DMS79 treated with DMSO at 0.1 percent for 48 hours (cell line): ENCODE measurements at regions not wholly inside any gene's neighbourhood (a gene's known extent, or its start where the extent isn't known, plus 50 kb on each side); places are given as distances from the start of the nearest gene placed in this dataset.
A peak's percentile ranks its signal among the peaks of the same experiment; 100 is the strongest.
"Not testable (repeated sequence)": the region's sequence is repeated elsewhere in the genome, so short reads cannot be mapped to it uniquely, and the experiment has no call there.

Experiments
- DNase-seq: peaks from one replicate; lab custom pipeline; 2025; lab: John Stamatoyannopoulos, UW

DNA sequence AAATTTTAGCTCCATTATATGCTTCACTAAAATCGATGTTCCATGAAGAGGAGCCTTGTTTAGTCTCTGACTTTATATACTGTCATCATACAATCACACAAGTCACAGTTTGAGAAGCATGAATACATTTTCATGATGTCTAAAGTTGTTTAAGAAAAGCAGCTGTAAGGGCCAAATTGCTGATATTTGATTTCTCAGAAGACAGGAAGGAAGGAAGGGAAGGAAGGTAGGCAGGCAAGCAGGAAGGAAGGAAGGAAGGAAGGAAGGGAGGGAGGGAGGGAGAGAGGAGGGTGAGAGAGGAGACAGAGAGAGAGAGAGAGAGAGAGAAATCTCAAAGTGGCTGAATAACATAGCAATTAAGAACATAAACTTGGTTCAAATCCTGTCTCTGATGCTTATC is 153.7 kb downstream of the RTL9 start:
- no peak for DNase-seq

DNA sequence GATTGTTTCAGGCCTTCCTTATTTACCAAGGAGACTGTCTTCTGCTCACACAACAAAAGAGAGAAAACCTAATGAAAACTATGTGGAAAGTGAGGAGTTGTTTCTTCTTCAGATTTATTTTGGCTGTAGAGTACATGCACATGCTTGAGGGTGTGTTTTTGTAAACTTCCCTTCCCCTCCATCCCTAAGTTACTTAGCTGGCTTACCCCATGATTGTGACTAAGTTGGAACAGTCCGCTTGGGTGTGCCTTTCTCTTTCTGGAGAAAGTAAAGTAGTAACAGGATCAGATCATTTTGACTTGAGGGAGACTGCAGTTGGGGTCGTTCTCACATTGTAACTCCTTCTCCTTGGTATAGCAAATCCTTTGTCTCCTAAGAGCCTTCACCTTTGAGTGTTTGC is 155.9 kb downstream of the RTL9 start:
- no peak for DNase-seq

DNA sequence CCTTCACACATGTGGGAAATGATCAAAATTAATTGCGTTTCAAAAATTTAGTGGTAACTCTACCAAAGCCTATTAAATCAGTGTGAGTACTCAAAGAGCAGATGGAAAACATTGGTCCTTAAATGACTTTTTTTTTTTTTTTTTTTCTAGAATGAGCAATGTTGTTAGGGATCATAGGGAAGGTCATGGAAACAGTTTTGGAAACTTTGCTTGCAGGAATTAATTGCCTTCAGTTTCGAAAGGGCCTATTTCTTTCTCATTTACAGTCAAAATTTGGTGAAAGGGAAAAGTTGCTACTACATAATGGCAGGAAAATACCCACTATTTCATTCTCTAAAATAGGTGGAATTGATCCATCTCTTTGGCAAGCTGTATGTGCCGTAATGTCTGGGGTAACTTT is 160.9 kb downstream of the RTL9 start:
- DNase-seq: no peak

DNA sequence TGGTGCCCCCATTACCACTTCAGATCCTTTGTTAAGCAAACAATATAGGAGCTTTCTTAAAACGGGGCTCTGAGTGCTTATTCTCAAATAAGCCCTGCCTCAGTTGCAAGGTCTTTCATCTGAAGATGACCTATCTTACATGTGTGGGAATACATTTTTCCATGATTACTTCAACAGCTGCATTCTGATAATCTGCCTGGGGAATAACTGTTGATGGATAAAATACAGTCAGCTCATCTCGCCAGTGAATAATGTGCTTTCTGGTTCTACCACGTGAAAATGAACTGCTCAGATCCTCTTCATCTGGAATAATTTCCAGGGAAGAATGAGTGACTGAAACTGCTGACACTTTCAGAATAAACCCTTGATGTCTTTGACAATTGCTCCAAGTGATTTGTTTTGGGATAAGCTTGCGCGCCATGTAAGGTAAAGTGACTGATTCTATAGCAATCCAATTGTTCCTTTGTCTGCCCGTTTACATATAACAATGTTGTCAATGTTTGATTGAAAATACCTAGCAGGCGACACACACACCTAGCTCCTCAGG is 161.3 kb downstream of the RTL9 start:
- DNase-seq: no peak

DNA sequence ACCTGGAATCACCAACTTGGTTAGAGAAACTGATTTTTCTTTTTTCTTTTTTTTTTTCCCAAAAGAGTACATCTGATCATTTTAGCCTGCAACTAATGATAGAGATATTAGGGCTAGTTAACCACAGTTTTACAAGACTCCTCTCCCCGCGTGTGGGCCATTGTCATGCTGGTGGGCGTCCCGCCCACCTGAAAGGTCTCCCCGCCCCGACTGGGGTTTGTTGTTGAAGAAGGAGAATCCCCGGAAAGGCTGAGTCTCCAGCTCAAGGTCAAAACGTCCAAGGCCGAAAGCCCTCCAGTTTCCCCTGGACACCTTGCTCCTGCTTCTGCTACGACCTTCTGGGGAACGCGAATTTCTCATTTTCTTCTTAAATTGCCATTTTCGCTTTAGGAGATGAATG is 162.0 kb downstream of the RTL9 start:
- not testable (repeated sequence) for DNase-seq

DNA sequence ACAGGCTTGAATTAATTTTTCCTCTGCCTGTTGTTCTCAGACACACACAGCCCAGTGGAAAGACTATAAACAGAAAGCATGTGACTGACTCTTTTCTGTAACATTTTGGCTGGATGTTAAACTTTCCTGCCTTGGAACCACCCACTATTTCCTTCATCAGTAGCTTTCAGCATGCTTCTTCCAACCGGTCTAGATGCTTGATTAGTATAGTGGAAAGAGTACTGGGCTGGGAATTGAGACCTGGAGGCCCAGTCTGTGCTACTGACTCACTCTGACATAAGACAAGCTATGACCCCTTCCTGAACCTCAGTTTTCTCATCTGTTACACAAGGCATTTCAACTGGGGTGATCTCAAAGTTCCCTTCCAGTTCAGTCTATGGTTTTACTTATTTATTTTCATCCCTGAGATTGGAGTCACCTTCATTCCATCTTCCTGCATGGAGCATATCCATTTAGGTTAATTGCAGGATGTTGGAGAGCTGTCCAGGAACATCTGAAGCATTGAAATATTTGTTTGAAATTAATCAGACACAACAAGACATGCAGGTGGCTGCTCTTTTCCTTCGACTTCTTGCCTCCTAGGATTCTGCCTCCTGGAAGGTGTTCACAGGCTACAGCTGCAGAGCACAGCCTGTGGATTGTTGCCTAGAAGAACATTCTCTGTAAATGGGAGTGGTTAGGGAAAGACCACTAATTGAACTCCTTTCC is 173.4 kb downstream of the RTL9 start:
- no peak for DNase-seq

DNA sequence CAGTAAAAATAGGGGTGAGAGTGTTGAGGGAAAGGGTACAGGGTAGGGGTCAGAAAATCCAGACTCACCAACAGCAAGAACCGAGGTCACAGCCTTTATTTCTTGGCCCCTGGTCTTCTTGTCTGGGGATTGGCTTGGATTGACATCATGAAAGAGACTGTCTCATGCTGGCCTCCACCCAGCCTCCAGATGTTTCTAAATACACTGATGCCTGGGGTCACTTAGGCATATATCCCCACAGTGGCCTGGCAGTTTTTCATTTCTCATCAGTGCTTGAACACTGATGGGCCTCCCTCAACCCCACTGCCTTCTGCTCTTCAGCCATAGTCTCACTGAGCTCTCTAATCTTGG is 173.9 kb downstream of the RTL9 start:
- no peak for DNase-seq

DNA sequence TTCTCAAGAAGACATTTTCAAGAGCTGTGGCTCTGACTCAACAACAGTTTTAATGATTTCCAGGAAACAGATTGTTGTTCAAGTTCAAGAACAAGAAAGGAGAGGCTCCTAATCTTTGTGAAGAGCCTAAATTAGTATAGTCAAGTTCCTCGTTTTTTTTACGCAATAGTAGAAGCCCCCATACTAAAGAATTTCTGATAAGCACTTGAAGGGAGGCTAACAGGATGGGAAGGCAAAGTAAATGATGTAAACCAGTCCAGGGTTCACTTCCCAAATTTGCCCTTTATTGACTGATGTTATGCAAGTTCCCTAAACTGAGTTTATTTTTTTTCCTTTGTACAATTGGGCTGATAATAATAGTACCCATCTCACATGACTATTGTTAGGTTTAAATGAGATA is 178.2 kb downstream of the RTL9 start:
- DNase-seq: no peak

DNA sequence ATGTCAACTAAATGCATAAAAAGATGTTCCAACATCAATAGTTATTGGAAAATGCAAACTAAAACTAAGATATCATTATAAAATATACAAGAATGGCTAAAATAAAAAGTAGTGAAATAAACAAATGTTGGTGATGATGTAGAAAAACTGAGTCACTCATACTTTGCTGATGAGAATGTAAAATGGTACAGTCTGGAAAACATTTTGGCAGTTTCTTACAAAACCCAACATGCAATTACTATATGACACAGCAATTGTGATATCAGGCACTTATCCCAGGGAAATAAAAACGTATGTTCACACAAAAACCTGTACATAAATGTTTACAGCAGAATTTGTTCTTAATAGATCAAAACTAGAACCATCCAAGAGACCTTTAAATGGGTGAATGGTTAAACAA is 182.6 kb downstream of the RTL9 start:
- DNase-seq: no peak

DNA sequence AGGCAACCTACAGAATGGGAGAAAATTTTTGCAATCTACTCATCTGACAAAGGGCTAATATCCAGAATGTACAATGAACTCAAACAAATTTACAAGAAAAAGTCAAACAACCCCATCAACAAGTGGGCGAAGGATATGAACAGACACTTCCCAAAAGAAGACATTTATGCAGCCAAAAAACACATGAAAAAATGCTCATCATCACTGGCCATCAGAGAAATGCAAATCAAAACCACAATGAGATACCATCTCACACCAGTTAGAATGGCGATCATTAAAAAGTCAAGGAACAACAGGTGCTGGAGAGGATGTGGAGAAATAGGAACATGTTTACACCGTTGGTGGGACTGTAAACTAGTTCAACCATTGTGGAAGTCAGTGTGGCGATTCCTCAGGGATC is 192.2 kb downstream of the RTL9 start:
- not testable (repeated sequence) for DNase-seq

DNA sequence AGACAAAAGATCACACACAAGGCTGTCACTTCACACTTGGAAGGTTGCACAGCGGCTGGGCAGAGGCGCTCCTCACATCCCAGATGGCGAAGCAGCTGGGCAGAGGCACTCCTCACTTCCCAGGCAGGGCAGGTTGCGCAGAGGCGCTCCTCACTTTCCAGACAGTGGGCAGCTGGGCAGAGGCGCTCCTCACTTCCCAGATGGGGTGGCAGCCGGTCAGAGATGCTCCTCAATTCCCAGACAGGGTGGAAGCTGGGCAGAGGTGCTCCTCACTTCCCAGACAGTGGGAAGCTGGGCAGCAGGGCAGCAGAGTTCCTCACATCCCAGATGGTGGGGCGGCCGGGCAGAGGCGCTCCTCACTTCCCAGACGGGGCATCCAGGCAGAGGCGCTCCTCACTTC is 199.2 kb downstream of the RTL9 start:
- DNase-seq: no peak

DNA sequence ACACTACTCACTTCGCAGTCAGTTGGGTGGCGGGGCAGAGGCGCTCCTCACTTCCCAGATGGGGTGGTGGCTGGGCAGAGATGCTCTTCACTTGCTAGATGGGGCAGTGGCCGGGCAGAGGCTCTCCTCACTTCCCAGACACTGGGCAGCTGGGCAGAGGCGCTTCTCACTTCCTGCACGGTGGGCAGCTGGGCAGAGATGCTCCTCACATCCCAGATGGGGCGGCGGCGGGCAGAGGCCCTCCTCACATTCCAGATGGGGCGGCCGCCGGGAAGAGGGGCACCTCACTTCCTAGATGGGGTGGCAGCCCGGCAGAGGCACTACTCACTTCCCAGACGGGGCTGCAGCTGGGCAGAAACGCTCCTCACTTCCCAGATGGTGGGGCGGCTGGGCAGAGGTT is 199.8 kb downstream of the RTL9 start:
- DNase-seq: no peak

DNA sequence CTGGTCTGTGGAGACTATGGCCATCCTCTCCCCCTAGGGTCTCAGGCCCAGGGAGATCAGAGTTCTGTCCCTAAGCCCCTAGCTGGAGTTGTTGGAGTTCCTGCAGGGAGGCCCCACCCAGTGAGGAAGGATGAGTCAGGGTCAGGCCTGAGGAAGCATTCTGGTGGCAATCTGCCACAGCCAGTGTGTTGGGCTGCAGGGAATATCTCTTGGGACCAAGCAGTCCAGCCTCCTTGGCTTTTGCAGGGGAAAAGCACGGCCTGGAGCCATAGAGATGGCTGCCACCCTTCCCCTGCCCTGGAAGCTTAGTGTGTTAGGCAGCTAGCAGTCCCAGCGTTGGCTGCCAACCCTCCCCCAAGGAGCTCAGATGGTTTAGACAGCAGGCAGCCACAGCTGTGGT is 202.4 kb downstream of the RTL9 start:
- DNase-seq: no peak

DNA sequence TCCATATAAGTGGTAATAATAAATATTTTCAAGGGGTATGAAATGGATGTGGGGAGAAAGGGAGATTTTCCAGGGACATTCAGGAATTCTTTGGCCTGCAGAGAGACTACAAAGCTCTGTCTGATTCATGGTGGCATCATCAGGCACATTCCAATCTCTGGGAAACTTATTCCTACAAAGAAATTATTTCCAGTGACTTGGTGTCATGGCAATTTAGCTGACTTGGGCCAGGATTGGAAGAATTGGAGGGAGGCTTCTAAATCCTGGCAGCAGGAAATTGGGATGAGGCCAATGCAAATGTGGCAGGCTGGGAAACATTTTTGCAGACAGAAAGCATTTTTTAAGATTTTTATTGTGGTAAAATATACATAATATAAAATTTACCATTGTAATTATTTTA is 204.6 kb downstream of the RTL9 start:
- DNase-seq: no peak

DNA sequence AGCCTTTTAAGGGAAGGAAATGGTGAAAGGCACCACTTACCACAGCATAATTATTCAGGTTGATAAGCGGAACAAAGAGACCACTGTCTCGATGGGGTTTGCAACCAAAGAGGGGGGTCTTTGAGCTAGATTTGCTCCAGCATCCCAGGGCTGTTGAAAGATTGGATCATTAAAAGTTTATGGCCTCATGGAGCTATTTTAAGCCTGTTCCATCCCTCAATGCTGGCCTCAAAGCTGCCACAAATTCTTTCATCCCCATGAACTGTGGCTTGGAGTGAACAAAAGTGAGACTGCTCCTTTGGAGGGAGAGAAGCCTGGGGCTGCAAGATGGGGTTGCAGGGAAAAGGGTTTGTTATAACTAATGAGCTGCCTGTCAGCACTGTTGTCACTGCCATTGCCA is 209.8 kb downstream of the RTL9 start:
- no peak for DNase-seq

DNA sequence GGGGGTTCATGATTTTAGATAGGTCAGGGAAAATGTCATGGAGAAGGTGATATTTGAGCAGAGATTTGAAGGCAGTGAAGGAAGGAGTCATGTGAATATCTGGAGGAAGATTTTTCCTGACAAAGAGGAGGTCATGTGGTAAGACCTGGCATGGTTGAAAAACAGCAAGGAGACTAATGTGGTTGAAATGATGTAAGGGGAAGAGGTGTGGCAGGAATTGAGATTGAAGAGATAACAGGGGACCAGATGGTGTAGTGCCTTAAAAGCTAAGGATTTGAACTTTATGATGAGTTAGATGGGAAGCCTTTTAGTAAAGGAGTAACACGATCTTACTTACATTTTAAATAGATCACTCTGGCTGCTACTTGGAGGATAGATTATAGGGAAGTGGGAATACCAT is 210.9 kb downstream of the RTL9 start:
- DNase-seq: no peak

DNA sequence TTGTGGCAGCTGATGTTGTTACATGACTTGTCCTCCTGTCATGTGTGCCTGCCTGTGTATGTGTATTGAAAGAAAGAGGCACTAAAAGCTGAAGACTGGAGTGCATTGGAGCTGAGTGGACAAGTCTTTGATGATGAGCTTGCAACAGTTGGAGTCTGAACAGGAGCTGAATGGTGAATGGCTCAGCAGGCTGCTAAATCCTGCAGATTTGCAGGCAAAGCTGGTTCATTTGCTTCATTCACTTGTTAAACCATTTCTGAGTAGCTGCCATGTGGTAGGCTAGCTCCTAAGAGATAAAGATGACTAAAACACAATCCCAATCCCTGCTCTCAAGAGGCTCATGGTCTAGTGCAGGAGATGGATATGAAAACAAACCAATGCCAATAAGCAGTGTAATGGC is 217.3 kb downstream of the CHRDL1 start:
- no peak for DNase-seq

DNA sequence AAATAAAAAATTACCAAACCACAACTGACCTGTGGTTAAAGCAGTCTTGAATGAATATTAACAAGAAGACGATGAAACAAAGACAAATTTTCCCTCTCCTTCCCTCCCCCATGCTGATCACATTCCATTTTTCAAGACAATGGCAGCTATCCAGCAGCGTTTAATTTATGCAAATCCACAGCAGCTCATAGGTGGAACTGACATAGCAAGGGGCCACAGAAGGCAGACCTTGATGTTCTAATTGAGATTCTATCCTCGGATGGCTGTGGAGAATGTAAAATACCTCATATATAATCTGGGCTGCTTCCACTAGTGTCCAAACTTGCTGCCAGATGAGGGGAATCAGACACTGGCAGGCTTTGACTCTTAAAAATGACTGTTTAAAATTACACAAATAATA is 211.5 kb downstream of the CHRDL1 start:
- DNase-seq: no peak

DNA sequence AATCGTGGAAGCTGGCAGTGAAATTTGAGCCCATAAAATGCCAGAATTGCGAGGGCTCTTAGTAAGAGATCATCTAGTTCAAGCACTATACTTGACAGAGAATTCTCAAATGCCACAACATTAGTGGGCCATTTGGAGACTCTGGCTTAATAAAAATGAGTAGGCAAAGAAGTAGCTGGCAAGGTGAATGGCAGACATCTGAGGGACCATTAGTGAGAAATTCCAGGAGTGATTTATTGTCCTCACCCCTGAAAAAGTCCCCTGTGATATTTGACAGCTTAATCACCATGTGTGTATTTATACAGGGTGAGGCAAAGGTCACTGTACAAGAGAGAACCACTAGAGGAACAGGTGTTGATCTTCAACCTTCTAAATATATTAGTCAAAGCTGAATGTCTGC is 207.5 kb downstream of the CHRDL1 start:
- DNase-seq: peak; percentile 44

DNA sequence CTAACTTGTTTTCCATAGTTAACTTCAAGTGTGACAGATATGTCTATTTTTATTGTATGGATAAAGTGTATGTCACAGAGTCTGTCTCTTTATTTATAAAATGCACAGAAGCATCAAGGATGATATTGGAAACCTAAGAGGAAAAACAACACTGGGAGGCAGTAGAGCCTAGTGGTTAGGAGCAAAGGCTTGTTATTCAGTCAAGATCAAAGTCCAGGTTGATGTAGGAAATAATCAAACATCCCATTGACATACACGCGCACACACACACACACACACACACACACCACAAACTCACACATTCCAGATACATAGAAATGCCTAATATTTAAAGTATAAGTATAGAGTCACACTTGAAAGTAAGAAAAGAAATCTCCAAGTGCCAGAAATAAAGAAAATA is 206.8 kb downstream of the CHRDL1 start:
- no peak for DNase-seq

DNA sequence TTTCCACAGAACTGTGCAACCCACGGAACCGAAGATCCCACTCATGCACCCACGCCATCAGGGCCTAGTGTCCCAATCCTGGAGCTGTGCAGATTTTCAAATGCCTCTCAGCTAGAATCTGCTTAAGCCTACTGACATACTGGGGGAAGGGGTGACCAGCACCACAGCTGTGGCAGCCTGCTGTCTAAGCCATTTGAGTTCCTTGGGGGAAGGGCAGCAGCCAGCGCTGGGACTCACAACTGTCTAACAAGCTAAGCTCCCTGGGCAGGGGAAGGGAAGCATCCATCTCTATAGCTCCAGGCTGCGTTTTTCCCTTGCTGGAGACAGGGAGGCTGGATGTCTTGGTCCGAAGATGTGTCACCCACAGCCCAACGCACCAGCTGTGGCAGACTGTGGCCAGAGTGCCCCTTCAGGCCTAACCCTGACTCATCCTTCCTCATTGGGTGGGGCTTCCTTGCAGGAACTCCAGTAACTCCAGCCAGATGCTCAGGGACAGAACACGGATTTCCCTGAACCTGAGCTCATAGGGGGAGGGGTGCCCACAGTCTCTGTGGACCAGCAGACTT is 194.8 kb downstream of the CHRDL1 start:
- no peak for DNase-seq

DNA sequence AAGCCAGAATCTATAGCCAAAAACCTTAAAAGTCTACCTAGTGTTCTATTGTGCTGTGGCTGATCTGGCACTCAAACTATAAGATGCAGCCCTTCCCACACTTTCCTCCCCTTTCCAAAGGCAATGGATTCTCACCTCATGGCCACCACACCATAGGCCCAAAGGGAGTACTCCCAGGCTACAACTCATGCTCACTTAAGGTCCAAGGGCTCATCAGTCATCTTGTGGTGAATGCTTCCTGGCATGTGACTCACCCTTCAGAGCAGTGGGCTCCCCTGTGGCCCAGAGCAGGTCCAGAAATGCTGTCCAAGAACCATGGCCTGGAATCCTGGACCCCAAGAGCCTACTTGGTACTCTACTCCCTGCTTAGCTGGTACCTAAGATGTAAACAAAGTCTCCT is 181.0 kb downstream of the CHRDL1 start:
- DNase-seq: no peak
